ENCODE measurements at regions not wholly inside any gene's neighbourhood (a gene's known extent, or its start where the extent isn't known, plus 50 kb on each side); places are given as distances from the start of the nearest gene placed in this dataset.

- no peak for TF ChIP-seq CTCF (conservative IDR thresholded peaks at IDR 0.05 in 1 of 2, IDR thresholded peaks at IDR 0.05 in 1 of 2; ENCODE audit: low read depth in 1 of 2, low read length in 2 of 2)
- no peak for TF ChIP-seq EZH2 (IDR thresholded peaks at IDR 0.05; ENCODE audit: low read length, missing control alignments)
Observed at GRCh38 chrX:36844857-36845256, 163.3 kb upstream of the FAM47C start.

Measured in fibroblast of lung (primary cell).